SKM-1 (cell line): ENCODE measurements at regions not wholly inside any gene's neighbourhood (a gene's known extent, or its start where the extent isn't known, plus 50 kb on each side); places are given as distances from the start of the nearest gene placed in this dataset.

Source experiments
- DNase-seq: peaks from one replicate; lab custom pipeline; 2025; ENCODE audit not compliant: unreplicated experiment; lab: John Stamatoyannopoulos, UW

GRCh38 chr14:26017270-26017669 is 580.6 kb downstream of the NOVA1 start:
- DNase-seq = no peak

- DNase-seq = no peak
Observed at GRCh38 chr14:26008290-26008689, 589.5 kb downstream of the NOVA1 start.

GRCh38 chr14:26004342-26004741 is 593.5 kb downstream of the NOVA1 start:
- DNase-seq = no peak

- DNase-seq = no peak
Observed at GRCh38 chr14:25993830-25994229, 604.0 kb downstream of the NOVA1 start.

GRCh38 chr14:25988536-25988935 is 609.3 kb downstream of the NOVA1 start:
- no peak for DNase-seq

- no peak for DNase-seq
Observed at GRCh38 chr14:25955772-25956171, 642.1 kb downstream of the NOVA1 start.

GRCh38 chr14:25953532-25954139 is 644.2 kb downstream of the NOVA1 start:
- DNase-seq = no peak

GRCh38 chr14:25945746-25946145 is 652.1 kb downstream of the NOVA1 start:
- DNase-seq = no peak

- DNase-seq = no peak
Observed at GRCh38 chr14:25944020-25944419, 653.8 kb downstream of the NOVA1 start.

- no peak for DNase-seq
Observed at GRCh38 chr14:25943329-25943728, 654.5 kb downstream of the NOVA1 start.

GRCh38 chr14:25942090-25942489 is 655.7 kb downstream of the NOVA1 start:
- DNase-seq = no peak

GRCh38 chr14:25933731-25934130 is 664.1 kb downstream of the NOVA1 start:
- no peak for DNase-seq

GRCh38 chr14:25929881-25930615 is 667.8 kb downstream of the NOVA1 start:
- DNase-seq = no peak

- DNase-seq = no peak
Observed at GRCh38 chr14:25911831-25912230, 686.0 kb downstream of the NOVA1 start.

- DNase-seq = peak; percentile 34
Observed at GRCh38 chr14:25909045-25909747, 688.6 kb downstream of the NOVA1 start.

GRCh38 chr14:25908277-25909044 is 689.4 kb downstream of the NOVA1 start:
- DNase-seq = no peak

- DNase-seq = no peak
Observed at GRCh38 chr14:25904446-25904845, 693.4 kb downstream of the NOVA1 start.

GRCh38 chr14:25899197-25899596 is 698.6 kb downstream of the NOVA1 start:
- DNase-seq = no peak

GRCh38 chr14:25896777-25897176 is 701.1 kb downstream of the NOVA1 start:
- no peak for DNase-seq

GRCh38 chr14:25895740-25896139 is 702.1 kb downstream of the NOVA1 start:
- DNase-seq = no peak

GRCh38 chr14:25887251-25887878 is 710.5 kb downstream of the NOVA1 start:
- no peak for DNase-seq
